ENCODE measurements at regions not wholly inside any gene's neighbourhood (a gene's known extent, or its start where the extent isn't known, plus 50 kb on each side); places are given as distances from the start of the nearest gene placed in this dataset.
"Not testable (repeated sequence)": the region's sequence is repeated elsewhere in the genome, so short reads cannot be mapped to it uniquely, and the experiment has no call there.

GRCh38 chr6:140340795-140341194, 966.3 kb upstream of the CITED2 start:
- H3K27ac ChIP-seq (ENCODE audit: low read depth, low read length, poor library complexity, severe bottlenecking): no peak overlapping the region
- TF ChIP-seq EZH2 (IDR thresholded peaks at IDR 0.05; ENCODE audit: borderline replicate concordance, low read length): no peak
- TF ChIP-seq CTCF (IDR thresholded peaks at IDR 0.05; ENCODE audit: low read length): no peak
- no peak overlapping the region for H3K4me2 ChIP-seq (ENCODE audit: low read length)
- no peaks in the 10 kb centered on the region for H3K36me3 ChIP-seq (ENCODE audit: insufficient read depth, low read length)
- no peaks in the 10 kb centered on the region for H3K9me2 ChIP-seq (ENCODE audit: low read depth, low read length)
- H3F3A ChIP-seq (ENCODE audit: insufficient read depth, low read length): no peaks in the 10 kb centered on the region
- H3K79me2 ChIP-seq (ENCODE audit: insufficient read depth, low read length): no peaks in the 10 kb centered on the region
- no peak overlapping the region for H3K9ac ChIP-seq (ENCODE audit: low read length)
- H2AFZ ChIP-seq (ENCODE audit: low read length): no peak overlapping the region
- no peaks in the 10 kb centered on the region for H4K20me1 ChIP-seq (ENCODE audit: insufficient read depth, low read length)
- no peak overlapping the region for H3K4me3 ChIP-seq (ENCODE audit: low read depth, low read length, poor library complexity, severe bottlenecking)
- H3K27me3 ChIP-seq (ENCODE audit: insufficient read depth, low read length): no peaks in the 10 kb centered on the region
- H3K9me3 ChIP-seq (ENCODE audit: low read length): no peaks in the 10 kb centered on the region
- no peaks in the 10 kb centered on the region for H3K4me1 ChIP-seq (ENCODE audit: insufficient read depth, low read length, severe bottlenecking)

- H3K27me3 ChIP-seq (ENCODE audit: insufficient read depth, low read length); H3K4me1 ChIP-seq (ENCODE audit: insufficient read depth, low read length, severe bottlenecking); H2AFZ ChIP-seq (ENCODE audit: low read length); H3K4me2 ChIP-seq (ENCODE audit: low read length); H3F3A ChIP-seq (ENCODE audit: insufficient read depth, low read length); H4K20me1 ChIP-seq (ENCODE audit: insufficient read depth, low read length); H3K9ac ChIP-seq (ENCODE audit: low read length); H3K27ac ChIP-seq (ENCODE audit: low read depth, low read length, poor library complexity, severe bottlenecking); H3K79me2 ChIP-seq (ENCODE audit: insufficient read depth, low read length); H3K4me3 ChIP-seq (ENCODE audit: low read depth, low read length, poor library complexity, severe bottlenecking); H3K9me2 ChIP-seq (ENCODE audit: low read depth, low read length); H3K36me3 ChIP-seq (ENCODE audit: insufficient read depth, low read length); H3K9me3 ChIP-seq (ENCODE audit: low read length): not testable (repeated sequence)
These were observed 964.6 kb upstream of the CITED2 start for GRCh38 chr6:140339084-140339483.

- H3K9me3 ChIP-seq (ENCODE audit: low read length): peaks cover 9% of the 10 kb centered on the region; the same call in 1 of the 2 replicates
These were observed 947.4 kb upstream of the CITED2 start for GRCh38 chr6:140321891-140322290.

More at GRCh38 chr6:140321891-140322290, 947.4 kb upstream of the CITED2 start:
- H3K27me3 ChIP-seq (ENCODE audit: insufficient read depth, low read length): no peaks in the 10 kb centered on the region
- H3K4me2 ChIP-seq (ENCODE audit: low read length): no peak overlapping the region
- no peak overlapping the region for H3K4me3 ChIP-seq (ENCODE audit: low read depth, low read length, poor library complexity, severe bottlenecking)
- no peaks in the 10 kb centered on the region for H3F3A ChIP-seq (ENCODE audit: insufficient read depth, low read length)
- H3K27ac ChIP-seq (ENCODE audit: low read depth, low read length, poor library complexity, severe bottlenecking): no peak overlapping the region
- no peaks in the 10 kb centered on the region for H3K4me1 ChIP-seq (ENCODE audit: insufficient read depth, low read length, severe bottlenecking)
- no peaks in the 10 kb centered on the region for H3K79me2 ChIP-seq (ENCODE audit: insufficient read depth, low read length)
- H4K20me1 ChIP-seq (ENCODE audit: insufficient read depth, low read length): no peaks in the 10 kb centered on the region
- H3K9ac ChIP-seq (ENCODE audit: low read length): no peak overlapping the region
- TF ChIP-seq EZH2 (IDR thresholded peaks at IDR 0.05; ENCODE audit: borderline replicate concordance, low read length) (no peak), CTCF (IDR thresholded peaks at IDR 0.05; ENCODE audit: low read length) (no peak)
- no peak overlapping the region for H2AFZ ChIP-seq (ENCODE audit: low read length)
- no peaks in the 10 kb centered on the region for H3K36me3 ChIP-seq (ENCODE audit: insufficient read depth, low read length)
- no peaks in the 10 kb centered on the region for H3K9me2 ChIP-seq (ENCODE audit: low read depth, low read length)
